Naive B cell (primary cell): ENCODE measurements at regions not wholly inside any gene's neighbourhood (a gene's known extent, or its start where the extent isn't known, plus 50 kb on each side); places are given as distances from the start of the nearest gene placed in this dataset.

Source experiments
- ATAC-seq, 2 donors: fragments of 150-1000 bp; cut with Tn5 transposase; 2 replicates each; pipeline ENCODE4 v1.10.0; 2021; ENCODE audit warnings: low read depth in 2 of 2, mild to moderate bottlenecking in 2 of 2, moderate library complexity in 2 of 2
- DNase-seq: peaks from one replicate; pipeline ENCODE4 v3.0.0; 2022
- H3K27ac Mint-ChIP-seq, 6 donors: one replicate each; pipeline ENCODE4 v1.8.0; 2020 to 2022; ENCODE audit warnings: mild to moderate bottlenecking in 6 of 6, mixed read lengths in 6 of 6, moderate library complexity in 5 of 6, inconsistent platforms in 2 of 6
- H3K27me3 Mint-ChIP-seq, 3 donors: one replicate each; pipeline ENCODE4 v1.8.0; 2021 to 2022; ENCODE audit warnings: mixed read lengths in 3 of 3, mild to moderate bottlenecking in 1 of 3
- H3K36me3 Mint-ChIP-seq, 2 donors: one replicate each; pipeline ENCODE4 v1.8.0; 2020 to 2022; ENCODE audit warnings: mixed read lengths in 2 of 2, inconsistent platforms in 1 of 2, mild to moderate bottlenecking in 1 of 2
- H3K4me1 Mint-ChIP-seq, 3 donors: one replicate each; pipeline ENCODE4 v1.8.0; 2020 to 2022; ENCODE audit warnings: mixed read lengths in 3 of 3, inconsistent platforms in 1 of 3, mild to moderate bottlenecking in 1 of 3, moderate library complexity in 1 of 3
- H3K4me3 Mint-ChIP-seq, 8 donors: one replicate each; pipeline ENCODE4 v1.8.0; 2020 to 2022; ENCODE audit warnings: mild to moderate bottlenecking in 8 of 8, mixed read lengths in 8 of 8, moderate library complexity in 8 of 8, inconsistent platforms in 2 of 8
- H3K9me3 Mint-ChIP-seq, 7 donors: one replicate each; pipeline ENCODE4 v1.8.0; 2020 to 2022; ENCODE audit warnings: mixed read lengths in 7 of 7, mild to moderate bottlenecking in 5 of 7, inconsistent platforms in 2 of 7, moderate library complexity in 1 of 7

DNA sequence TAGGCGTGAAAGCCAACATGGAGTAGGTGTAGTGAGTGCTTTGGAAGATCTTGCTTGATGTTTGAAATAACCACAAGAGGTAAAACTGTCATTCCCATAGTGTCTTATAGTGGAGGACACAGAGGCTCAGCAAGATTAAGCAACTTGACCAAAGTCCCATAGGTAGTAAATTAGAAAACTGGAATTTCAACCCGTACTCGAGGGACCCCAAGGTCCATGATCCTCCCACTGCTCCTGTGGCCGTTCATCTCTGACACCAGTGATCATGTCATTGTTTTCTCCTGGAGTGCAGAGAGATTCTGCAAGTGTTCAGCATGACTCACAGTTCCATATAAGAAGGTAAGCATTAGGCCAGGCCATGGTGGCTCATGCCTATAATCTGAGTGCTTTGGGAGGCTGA, 126.9 kb downstream of the FGF9 start:
- Mint-ChIP-seq H3K4me1 (peaks cover 0 to 3% (median 0%) of the 10 kb centered on the region in 3 donors), H3K4me3 (no peak overlapping the region), H3K27me3 (peaks cover 1 to 4% (median 2%) of the 10 kb centered on the region in 3 donors), H3K36me3 (peaks cover 0 to 1% of the 10 kb centered on the region in 2 donors), H3K9me3 (peaks cover 0 to 1% (median 0%) of the 10 kb centered on the region in 7 donors), H3K27ac (peak overlapping the region in 1 of 6 donors; percentile 47)
- ATAC-seq (no peak), DNase-seq (no peak)

DNA sequence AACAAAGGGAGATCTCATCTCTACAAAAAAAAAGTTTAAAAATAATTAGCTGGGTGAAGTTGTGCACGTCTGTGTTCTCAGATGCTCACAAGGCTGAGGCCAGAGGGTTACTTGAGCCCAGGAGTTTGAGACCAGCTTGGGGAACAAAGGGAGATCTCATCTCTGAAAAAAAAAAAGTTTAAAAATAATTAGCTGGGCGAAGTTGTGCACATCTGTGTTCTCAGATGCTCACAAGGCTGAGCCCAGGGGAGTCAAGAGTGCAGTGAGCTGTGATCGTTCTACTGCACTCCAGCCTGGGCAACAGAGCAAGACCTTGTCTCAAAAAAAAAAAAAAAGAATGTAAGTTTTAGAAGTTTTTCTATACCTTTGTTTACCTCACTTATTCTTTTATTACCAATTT, 127.3 kb downstream of the FGF9 start:
- peaks cover 0 to 3% (median 0%) of the 10 kb centered on the region in 3 donors for H3K4me1 Mint-ChIP-seq
- H3K27ac Mint-ChIP-seq: peak overlapping the region in 1 of 6 donors; percentile 47
- H3K4me3 Mint-ChIP-seq: no peak overlapping the region
- H3K9me3 Mint-ChIP-seq: no peaks in the 10 kb centered on the region
- H3K27me3 Mint-ChIP-seq: no peaks in the 10 kb centered on the region
- no peaks in the 10 kb centered on the region for H3K36me3 Mint-ChIP-seq
- DNase-seq (no peak), ATAC-seq (no peak)

DNA sequence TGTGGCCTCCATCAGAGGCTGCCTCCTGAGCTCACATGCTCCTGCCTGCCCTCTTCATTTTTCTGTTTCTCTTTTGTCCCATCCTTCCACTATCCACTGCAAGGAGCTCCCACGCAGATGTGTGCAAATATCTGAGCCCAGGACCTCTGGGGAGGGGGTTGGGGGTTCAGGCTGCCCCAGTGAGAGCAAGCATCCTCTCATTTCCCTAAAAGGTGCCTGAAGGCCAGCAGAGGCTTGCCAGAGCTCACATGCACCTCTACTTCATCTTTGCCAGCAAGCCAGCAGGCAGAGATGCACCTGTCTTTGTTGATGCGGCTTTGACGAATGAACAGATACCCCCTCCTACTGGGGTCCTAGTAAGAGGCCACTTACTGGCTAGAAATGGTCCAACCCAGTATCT, 128.8 kb downstream of the FGF9 start:
- H3K4me1 Mint-ChIP-seq: peaks cover 0 to 3% (median 0%) of the 10 kb centered on the region in 3 donors
- no peaks in the 10 kb centered on the region for H3K9me3 Mint-ChIP-seq
- ATAC-seq: no peak
- H3K27me3 Mint-ChIP-seq: no peaks in the 10 kb centered on the region
- H3K4me3 Mint-ChIP-seq: no peak overlapping the region
- H3K36me3 Mint-ChIP-seq: no peaks in the 10 kb centered on the region
- no peak overlapping the region for H3K27ac Mint-ChIP-seq
- DNase-seq: no peak

DNA sequence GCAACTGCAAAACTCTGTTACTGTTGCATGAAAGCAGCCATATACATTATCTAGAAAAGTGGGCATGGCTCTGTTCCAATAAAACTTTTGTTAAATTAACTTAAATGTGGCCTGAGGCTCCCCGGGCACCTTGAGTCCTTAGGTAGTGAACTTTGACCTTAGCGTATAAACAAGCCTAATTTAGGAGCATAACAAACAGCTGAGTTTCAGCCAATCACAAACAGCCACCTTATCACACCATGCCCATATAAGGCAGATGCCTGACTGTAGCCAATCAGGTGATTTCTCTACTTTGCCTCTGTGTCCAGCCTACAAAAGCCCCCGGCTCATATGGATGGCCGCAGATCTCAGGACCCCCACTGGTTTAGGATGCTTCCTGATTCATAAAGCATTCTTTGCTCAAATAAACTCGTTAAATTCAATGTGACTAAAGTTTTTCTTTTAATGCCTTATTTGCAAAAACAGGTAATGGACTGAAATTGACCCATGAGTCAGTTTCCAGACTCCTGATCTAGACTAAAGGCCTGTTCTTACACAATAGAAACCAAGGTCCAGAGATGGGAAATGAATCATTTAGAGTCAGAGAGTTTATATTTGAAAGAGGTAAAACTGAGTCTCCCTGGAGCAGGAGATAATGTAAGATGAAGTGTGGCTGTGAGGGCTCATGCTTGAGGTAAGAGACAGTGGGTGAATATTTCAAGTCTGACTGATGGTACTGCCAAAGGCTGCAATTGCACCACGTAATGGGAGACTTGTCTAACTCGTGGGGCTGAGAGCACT, 130.2 kb downstream of the FGF9 start:
- Mint-ChIP-seq H3K27ac (no peak overlapping the region), H3K4me1 (peaks cover 0 to 3% (median 0%) of the 10 kb centered on the region in 3 donors), H3K36me3 (no peaks in the 10 kb centered on the region), H3K9me3 (no peaks in the 10 kb centered on the region), H3K4me3 (no peak overlapping the region), H3K27me3 (no peaks in the 10 kb centered on the region)
- ATAC-seq (no peak), DNase-seq (no peak)

- Mint-ChIP-seq H3K4me1 (no peaks in the 10 kb centered on the region), H3K36me3 (no peaks in the 10 kb centered on the region), H3K27ac (no peak overlapping the region), H3K9me3 (peaks cover 0 to 18% (median 4%) of the 10 kb centered on the region in 7 donors), H3K27me3 (peaks cover 7 to 23% (median 20%) of the 10 kb centered on the region in 3 donors), H3K4me3 (no peak overlapping the region)
- DNase-seq: no peak
- no peak for ATAC-seq
Observed at GRCh38 chr13:21805733-21806132, 134.9 kb downstream of the FGF9 start.

GRCh38 chr13:21812192-21812626, 141.3 kb downstream of the FGF9 start:
- H3K4me3 Mint-ChIP-seq: no peak overlapping the region
- no peak for ATAC-seq
- H3K4me1 Mint-ChIP-seq: no peaks in the 10 kb centered on the region
- DNase-seq: no peak
- H3K27ac Mint-ChIP-seq: no peak overlapping the region
- H3K9me3 Mint-ChIP-seq: peaks cover 0 to 9% (median 8%) of the 10 kb centered on the region in 7 donors
- H3K27me3 Mint-ChIP-seq: peaks cover 17 to 33% (median 32%) of the 10 kb centered on the region in 3 donors
- H3K36me3 Mint-ChIP-seq: peaks cover 0 to 8% of the 10 kb centered on the region in 2 donors

- no peak for DNase-seq
- no peak overlapping the region for H3K4me3 Mint-ChIP-seq
- H3K36me3 Mint-ChIP-seq: peaks cover 0 to 8% of the 10 kb centered on the region in 2 donors
- H3K4me1 Mint-ChIP-seq: no peaks in the 10 kb centered on the region
- ATAC-seq: no peak
- no peak overlapping the region for H3K27ac Mint-ChIP-seq
- H3K27me3 Mint-ChIP-seq: peaks cover 12 to 33% (median 25%) of the 10 kb centered on the region in 3 donors
- H3K9me3 Mint-ChIP-seq: peaks cover 0 to 8% (median 3%) of the 10 kb centered on the region in 7 donors
Observed at GRCh38 chr13:21813110-21813509, 142.2 kb downstream of the FGF9 start.

DNA sequence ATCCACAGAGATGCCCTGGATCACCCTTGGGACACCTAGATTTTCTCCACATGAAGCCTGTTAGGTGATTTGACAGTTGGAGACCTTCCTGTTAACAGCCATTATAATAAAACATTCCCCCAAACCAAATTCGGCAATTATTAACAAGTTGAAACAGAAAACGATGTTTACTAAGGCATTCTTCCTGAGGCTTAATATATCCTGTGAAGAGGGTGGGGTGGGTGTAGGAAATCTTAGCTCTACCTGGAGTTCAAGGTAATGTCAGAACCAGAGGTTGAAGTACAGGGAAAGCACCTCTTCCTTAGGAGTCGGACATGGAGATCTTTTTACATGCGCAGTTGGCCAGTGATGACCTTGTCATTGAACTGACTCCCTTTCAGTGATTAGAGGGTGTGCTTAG, 143.0 kb downstream of the FGF9 start:
- Mint-ChIP-seq H3K4me1 (no peaks in the 10 kb centered on the region), H3K27me3 (peaks cover 12 to 33% (median 25%) of the 10 kb centered on the region in 3 donors), H3K4me3 (peak overlapping the region in 1 of 8 donors; percentile 37), H3K9me3 (peaks cover 0 to 8% (median 6%) of the 10 kb centered on the region in 7 donors), H3K36me3 (peaks cover 0 to 8% of the 10 kb centered on the region in 2 donors), H3K27ac (no peak overlapping the region)
- ATAC-seq (no peak), DNase-seq (no peak)

DNA sequence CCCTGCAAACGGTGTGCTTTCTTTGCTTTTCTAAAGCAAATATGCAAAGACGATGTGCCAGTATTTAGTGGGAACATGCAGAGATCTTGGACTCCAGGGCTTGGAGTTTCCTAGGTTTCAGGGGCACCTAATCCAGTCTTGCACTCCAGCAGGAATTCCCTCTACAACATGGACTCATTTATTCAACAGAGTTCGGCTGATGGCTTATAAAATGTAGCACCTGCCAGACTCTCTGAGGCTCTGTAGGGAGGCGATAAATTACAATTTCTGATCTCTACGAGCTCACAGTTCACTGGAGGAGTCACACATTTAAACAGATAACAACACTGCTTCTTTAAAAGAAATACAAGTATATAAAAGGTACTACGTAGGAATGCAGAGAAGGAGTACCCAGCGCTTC, 143.7 kb downstream of the FGF9 start:
- H3K9me3 Mint-ChIP-seq: peaks cover 0 to 8% (median 7%) of the 10 kb centered on the region in 7 donors
- DNase-seq (no peak), ATAC-seq (no peak)
- H3K4me1 Mint-ChIP-seq: no peaks in the 10 kb centered on the region
- H3K27ac Mint-ChIP-seq: no peak overlapping the region
- no peak overlapping the region for H3K4me3 Mint-ChIP-seq
- peaks cover 12 to 33% (median 25%) of the 10 kb centered on the region in 3 donors for H3K27me3 Mint-ChIP-seq
- peaks cover 0 to 8% of the 10 kb centered on the region in 2 donors for H3K36me3 Mint-ChIP-seq

DNA sequence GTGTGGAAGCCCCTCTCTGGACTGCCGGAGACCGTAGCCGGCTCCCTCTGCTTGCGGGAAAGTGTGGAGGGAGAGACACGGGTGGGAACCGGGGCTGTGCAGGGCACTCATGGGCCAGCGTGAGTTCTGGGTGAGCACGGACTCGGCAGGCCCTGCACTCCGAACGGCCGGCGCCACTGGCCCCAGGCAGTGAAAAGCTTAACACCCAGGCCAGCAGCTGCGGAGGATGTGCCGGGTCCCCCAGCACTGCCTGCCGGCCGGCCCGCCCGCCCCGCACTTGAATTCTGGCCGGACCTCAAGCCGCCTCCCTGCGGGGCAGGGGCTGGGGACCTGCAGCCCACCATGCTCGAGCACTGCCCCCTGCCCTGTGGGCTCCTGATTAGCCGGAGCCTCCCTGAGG, 147.0 kb downstream of the FGF9 start:
- Mint-ChIP-seq H3K4me1 (no peaks in the 10 kb centered on the region), H3K27me3 (peaks cover 6 to 9% (median 8%) of the 10 kb centered on the region in 3 donors), H3K27ac (no peak overlapping the region), H3K36me3 (peaks cover 0 to 8% of the 10 kb centered on the region in 2 donors), H3K4me3 (no peak overlapping the region), H3K9me3 (peaks cover 0 to 7% (median 5%) of the 10 kb centered on the region in 7 donors)
- DNase-seq: no peak
- no peak for ATAC-seq

GRCh38 chr13:21822029-21822428, 151.2 kb downstream of the FGF9 start:
- Mint-ChIP-seq H3K4me3 (no peak overlapping the region), H3K9me3 (peaks cover 0 to 7% (median 2%) of the 10 kb centered on the region in 7 donors), H3K36me3 (no peaks in the 10 kb centered on the region), H3K27me3 (peaks cover 0 to 6% (median 3%) of the 10 kb centered on the region in 3 donors), H3K4me1 (no peaks in the 10 kb centered on the region), H3K27ac (peak overlapping the region in 2 of 6 donors; percentile 0 to 15)
- ATAC-seq (no peak), DNase-seq (no peak)

GRCh38 chr13:21823416-21823815, 152.5 kb downstream of the FGF9 start:
- no peak overlapping the region for H3K4me3 Mint-ChIP-seq
- no peak for DNase-seq
- H3K9me3 Mint-ChIP-seq: peaks cover 0 to 6% (median 2%) of the 10 kb centered on the region in 7 donors
- no peak overlapping the region for H3K27ac Mint-ChIP-seq
- no peak for ATAC-seq
- no peaks in the 10 kb centered on the region for H3K36me3 Mint-ChIP-seq
- H3K4me1 Mint-ChIP-seq: no peaks in the 10 kb centered on the region
- peaks cover 0 to 12% (median 10%) of the 10 kb centered on the region in 3 donors for H3K27me3 Mint-ChIP-seq

GRCh38 chr13:21823949-21824348, 153.1 kb downstream of the FGF9 start:
- H3K36me3 Mint-ChIP-seq: no peaks in the 10 kb centered on the region
- ATAC-seq: no peak
- peaks cover 0 to 2% (median 0%) of the 10 kb centered on the region in 7 donors for H3K9me3 Mint-ChIP-seq
- DNase-seq: no peak
- no peak overlapping the region for H3K27ac Mint-ChIP-seq
- H3K27me3 Mint-ChIP-seq: peaks cover 0 to 14% (median 12%) of the 10 kb centered on the region in 3 donors
- H3K4me3 Mint-ChIP-seq: no peak overlapping the region
- no peaks in the 10 kb centered on the region for H3K4me1 Mint-ChIP-seq

GRCh38 chr13:21825186-21825585, 154.3 kb downstream of the FGF9 start:
- ATAC-seq (no peak), DNase-seq (no peak)
- no peaks in the 10 kb centered on the region for H3K4me1 Mint-ChIP-seq
- H3K27ac Mint-ChIP-seq: no peak overlapping the region
- H3K27me3 Mint-ChIP-seq: peaks cover 9 to 20% (median 12%) of the 10 kb centered on the region in 3 donors
- H3K36me3 Mint-ChIP-seq: no peaks in the 10 kb centered on the region
- no peak overlapping the region for H3K4me3 Mint-ChIP-seq
- H3K9me3 Mint-ChIP-seq: peaks cover 0 to 2% (median 0%) of the 10 kb centered on the region in 7 donors
